Activated CD4-positive, alpha-beta T cell treated with anti-CD3 and anti-CD28 coated beads, Interleukin-2, amount 50 U/mL, for 4 hours (primary cell): ENCODE measurements at regions not wholly inside any gene's neighbourhood (a gene's known extent, or its start where the extent isn't known, plus 50 kb on each side); places are given as distances from the start of the nearest gene placed in this dataset.
"Not testable (repeated sequence)": the region's sequence is repeated elsewhere in the genome, so short reads cannot be mapped to it uniquely, and the experiment has no call there.

ENCODE experiments used
- DNase-seq, 2 experiments: peaks; one replicate each; pipeline ENCODE4 v3.0.0-alpha.2; 2020

DNA sequence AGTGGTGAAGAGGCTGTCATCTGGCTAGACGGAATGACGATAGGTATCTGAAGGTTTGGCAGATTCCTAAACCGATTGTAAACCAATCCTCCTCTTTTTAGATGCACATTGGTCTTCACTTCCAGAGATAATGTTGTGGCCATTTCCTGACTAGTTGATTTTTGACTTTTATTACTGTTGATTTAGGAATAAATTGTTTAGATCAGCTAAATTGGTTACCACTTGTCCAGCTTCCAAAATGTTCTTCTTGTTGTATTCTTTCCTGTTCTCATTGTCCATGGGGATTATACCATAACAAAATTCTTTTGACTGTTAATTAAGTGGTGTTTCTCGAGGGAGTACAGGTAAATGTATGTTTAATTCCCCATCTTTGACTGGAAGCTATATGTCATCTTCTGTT lies 119.7 kb downstream of the MACROH2A1 start:
- DNase-seq: no peak

- DNase-seq: no peak
Measured at GRCh38 chr5:135276151-135276550, 122.9 kb downstream of the MACROH2A1 start.

DNA sequence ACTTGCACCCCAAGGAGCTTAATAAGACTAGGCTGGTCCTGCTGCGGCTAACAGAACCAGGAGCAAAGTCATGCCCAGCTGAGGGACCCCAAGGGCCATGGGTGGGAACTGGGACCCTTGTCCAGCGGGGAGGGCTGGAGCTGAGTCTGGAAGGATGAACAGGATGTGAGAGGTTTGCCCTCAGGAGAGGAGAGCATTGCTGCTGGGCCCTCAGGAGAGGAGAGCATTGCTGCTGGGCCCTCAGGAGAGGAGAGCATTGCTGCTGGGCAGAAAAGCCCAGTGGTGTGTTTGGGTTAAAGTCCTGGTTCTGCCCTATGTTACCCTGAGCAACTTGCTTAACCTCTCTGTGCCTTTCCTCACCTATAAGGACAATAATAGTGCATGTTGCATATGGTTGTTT lies 125.8 kb downstream of the MACROH2A1 start:
- DNase-seq: no peak

- DNase-seq: no peak
Measured at GRCh38 chr5:135272311-135272805, 126.7 kb downstream of the MACROH2A1 start.

DNA sequence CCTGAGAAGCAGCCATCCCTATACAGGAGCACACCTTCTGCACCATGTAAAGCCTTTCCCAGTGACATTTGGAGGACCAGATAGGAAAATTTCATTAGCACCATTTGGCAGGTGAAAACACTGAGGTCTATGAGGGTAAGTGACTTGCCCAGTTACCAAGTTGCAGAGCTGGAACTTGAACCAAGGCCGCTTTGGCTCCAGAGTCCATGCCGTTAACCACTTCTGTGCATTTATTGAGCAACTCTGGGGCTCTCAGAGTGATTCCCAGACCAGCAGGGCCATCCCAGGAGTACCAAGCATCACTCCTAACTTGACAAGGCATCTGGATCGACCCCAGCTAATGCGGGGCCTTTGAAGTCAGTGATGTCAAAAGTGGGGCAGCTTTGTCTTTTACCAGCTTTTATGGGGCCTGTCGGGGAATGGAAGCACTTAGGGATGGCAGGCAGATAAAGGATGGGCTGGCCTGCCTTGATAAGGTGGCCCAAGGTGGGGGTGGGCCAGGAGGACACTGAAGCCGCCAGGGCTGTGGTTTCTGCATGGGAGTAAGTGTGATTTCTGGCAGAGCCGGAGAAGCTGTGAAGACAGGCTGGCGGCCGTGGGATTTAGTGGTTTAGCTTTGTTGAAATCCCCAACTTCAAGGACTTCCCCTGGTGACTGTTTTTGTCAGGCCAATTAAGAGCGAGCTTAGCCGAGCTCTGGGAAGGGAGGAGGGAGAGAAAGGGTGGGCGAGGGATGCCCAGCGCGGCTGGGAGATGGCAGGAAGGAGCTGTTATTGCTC lies 127.3 kb downstream of the MACROH2A1 start:
- DNase-seq: no peak

DNA sequence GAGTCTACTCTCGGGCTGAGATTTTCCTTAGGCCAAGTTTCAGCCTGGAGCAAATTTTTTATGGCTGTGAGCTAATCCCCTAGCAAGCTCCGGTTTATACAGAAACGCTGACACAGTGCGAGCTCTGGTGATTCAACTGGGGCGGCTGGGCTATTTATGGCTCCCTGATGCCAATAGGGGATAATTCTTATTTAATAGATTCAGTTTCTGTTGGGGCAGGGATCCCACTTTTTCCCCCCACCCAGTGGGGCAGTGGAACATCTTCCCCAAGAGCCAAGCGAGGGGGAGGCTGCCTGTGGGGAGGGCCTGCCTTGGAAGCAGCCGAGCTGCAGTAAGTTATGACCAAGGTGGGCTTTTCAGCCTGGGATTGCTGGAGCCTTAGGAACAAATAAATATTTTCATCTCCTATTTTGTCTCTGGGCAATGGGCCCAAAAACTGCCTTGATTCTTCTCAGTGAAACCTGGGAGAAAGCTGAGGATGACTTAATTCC lies 129.1 kb downstream of the MACROH2A1 start:
- no peak for DNase-seq

DNA sequence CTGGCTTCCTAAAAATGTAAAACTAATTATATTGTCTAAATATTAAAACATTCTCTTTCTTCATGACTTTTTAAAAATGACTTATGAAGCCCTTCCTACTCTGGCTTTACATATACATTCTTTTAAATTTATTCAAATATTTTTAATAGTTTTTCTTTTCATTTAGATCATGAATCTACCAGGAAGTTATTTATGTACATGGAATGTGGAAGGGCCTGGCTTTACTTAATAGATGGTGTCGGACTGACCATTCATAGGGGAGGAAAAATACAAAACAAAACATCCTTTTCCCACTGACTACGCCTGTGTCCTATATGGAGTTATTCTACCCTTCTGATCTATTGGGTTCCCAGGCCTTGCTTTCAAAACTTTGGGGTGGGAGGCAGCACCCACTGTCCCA lies 129.8 kb downstream of the MACROH2A1 start:
- no peak for DNase-seq

- no peak for DNase-seq
Measured at GRCh38 chr5:135266975-135267374, 132.1 kb downstream of the MACROH2A1 start.

- DNase-seq: no peak
Measured at GRCh38 chr5:135266303-135266635, 132.8 kb downstream of the MACROH2A1 start.

GRCh38 chr5:135265497-135266302 lies 133.3 kb downstream of the MACROH2A1 start:
- DNase-seq: no peak

DNA sequence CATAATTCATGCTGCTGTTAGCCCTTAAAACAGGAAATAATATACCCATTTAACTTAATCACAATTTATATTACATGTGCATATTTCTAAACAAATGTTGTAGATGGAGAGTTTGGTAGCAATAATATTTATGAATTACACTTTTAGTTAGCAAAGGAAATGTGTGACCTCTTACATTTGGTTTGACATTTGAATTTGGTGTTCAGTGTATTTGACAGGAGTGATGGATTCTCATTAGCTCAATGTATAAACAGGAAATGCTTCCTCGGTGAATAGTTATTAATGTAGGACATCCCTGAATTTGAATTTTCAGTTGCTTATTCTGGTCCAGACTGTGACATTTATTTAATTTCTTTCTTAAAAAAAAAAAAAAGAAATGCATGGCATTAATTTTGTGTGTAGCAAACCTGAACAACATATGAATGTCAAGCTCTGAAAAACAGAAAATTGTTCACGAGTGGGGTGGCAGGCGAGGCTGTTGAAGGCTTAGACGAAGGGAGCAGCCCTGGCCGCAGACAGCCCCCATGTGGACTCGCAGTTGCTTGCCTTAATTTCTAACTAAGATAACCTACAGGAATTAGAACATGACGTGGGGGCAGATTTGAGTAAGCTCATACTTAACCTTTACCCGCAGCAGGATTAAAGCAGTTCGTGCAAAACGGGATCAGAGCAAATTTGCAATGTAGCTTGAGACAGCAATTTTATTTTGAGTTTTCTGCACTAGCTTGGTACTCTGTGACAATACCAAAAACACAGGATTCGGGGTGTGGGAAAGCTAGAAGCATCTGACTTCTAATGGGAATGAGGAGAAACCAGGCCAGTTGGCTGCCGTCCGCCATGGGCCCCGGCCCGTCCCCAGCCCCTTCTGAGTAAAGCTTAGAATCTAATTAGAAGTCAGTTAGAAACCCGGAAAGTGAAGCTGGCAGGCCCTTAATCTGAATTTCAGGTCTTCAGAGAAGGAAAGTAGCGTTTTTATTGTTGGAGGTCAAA lies 134.3 kb downstream of the MACROH2A1 start:
- DNase-seq: no peak

GRCh38 chr5:135263022-135263668 lies 135.9 kb downstream of the MACROH2A1 start:
- DNase-seq: no peak

GRCh38 chr5:135262364-135262763 lies 136.7 kb downstream of the MACROH2A1 start:
- no peak for DNase-seq

GRCh38 chr5:135260108-135260507 lies 138.9 kb downstream of the MACROH2A1 start:
- DNase-seq: not testable (repeated sequence)

DNA sequence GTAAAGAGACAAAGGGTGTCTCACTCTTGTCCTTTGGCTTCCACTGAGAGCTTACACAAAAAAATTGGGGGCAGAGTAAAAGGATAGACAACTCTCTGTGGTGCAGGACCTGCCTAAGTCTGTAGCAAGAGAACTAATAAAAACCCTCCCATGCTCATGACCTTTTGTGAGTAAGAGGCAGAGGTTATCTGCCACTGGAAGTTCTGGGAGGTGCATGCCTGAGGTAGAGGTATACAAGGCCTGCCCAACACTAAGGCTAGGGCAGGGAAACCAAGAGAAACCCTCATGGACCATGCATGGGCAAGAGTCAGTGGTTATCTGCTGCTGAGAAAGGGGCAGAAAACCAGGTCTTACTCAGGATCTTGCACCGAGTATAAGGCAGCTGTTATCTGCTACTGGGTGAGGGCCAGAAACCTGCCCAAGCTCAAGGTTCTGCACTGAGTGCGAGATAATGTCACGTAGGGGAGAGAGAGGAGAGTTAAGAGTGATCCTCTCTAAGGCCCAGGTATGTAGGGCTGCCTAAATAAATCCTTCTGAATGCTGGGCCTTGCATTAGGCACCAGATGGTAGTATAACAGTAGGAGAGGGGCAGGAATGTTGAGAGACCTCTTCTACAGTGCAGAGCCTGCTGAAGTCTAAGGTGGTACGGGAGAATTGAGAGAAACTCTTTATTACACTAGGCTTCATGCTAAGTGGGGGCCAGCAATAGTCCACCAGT lies 143.4 kb downstream of the MACROH2A1 start:
- no peak for DNase-seq

GRCh38 chr5:135254183-135254582 lies 144.8 kb downstream of the MACROH2A1 start:
- no peak for DNase-seq

DNA sequence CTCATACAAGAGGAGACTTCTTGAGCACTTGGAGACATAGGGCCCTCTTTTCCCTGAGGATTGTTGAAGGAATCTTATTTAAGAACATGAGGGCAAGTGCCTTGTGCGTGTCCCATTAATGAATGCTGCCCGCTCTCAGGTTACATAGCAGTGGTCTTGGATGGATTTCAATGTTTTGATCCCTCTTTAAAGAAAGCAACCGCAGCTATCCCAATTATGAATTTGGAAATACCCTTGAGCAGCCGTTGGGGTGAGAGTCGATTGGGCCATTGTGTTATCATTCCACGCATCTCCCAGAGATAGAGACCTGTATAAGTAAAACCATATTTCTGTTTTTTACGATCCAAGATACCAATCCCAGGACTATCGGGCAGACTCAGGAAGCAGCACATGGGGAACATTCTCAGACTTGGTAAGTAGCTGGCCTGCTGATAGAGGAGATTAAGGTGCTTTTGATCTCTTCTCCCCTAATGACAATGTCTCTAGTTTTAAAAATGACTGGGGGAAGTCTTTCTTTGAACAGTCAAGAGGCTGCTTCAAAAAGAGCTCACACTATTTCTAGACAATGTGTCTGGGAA lies 145.3 kb downstream of the MACROH2A1 start:
- DNase-seq: no peak

- no peak for DNase-seq
Measured at GRCh38 chr5:135251093-135251492, 147.9 kb downstream of the MACROH2A1 start.

- no peak for DNase-seq
Measured at GRCh38 chr5:135250671-135251070, 148.4 kb downstream of the MACROH2A1 start.

DNA sequence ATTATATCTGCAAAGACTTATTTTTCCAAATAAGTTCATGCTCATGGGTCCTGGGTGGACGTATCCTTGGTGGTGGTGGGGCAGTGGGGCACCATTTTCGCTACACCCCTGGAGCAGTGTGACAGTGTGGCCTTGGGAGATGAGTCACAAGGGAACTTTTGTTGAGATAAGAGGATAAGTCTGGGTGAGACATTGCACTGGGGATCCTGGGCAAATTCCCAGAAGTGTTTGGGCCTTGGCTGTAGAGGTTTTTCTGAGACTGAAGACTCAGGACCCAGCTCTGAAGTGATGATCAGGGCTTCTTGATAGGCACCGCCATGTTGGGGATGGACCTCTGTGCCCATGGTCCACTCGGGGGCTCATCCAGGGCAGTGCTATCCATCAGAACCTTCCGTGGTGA lies 149.4 kb downstream of the MACROH2A1 start:
- no peak for DNase-seq

- no peak for DNase-seq
Measured at GRCh38 chr5:135248801-135249231, 150.2 kb downstream of the MACROH2A1 start.
